DMS79 (cell line): ENCODE measurements at regions not wholly inside any gene's neighbourhood (a gene's known extent, or its start where the extent isn't known, plus 50 kb on each side); places are given as distances from the start of the nearest gene placed in this dataset.
"Not testable (repeated sequence)": the region's sequence is repeated elsewhere in the genome, so short reads cannot be mapped to it uniquely, and the experiment has no call there.

Experiments
- DNase-seq: peaks from one replicate; lab custom pipeline; 2025; lab: John Stamatoyannopoulos, UW

- DNase-seq = peak; percentile 68
Observed at GRCh38 chr17:30731210-30732132, 93.0 kb downstream of the CRLF3 start.

DNA sequence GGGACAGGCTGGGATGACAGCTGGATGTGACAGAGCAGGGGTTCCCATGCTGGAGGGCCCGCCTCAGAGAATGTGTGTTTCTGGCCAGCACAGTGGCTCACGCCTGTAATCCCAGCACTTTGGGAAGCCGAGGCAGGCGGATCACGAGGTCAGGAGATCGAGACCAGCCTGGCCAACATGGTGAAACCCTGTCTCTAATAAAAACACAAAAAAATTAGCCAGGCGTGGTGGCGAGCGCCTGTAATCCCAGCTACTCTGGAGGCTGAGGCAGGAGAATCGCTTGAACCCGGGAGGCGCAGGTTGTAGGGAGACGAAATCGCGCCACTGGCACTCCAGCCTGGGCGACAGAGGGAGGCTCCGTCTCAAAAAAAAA lies 93.7 kb downstream of the CRLF3 start:
- not testable (repeated sequence) for DNase-seq

DNA sequence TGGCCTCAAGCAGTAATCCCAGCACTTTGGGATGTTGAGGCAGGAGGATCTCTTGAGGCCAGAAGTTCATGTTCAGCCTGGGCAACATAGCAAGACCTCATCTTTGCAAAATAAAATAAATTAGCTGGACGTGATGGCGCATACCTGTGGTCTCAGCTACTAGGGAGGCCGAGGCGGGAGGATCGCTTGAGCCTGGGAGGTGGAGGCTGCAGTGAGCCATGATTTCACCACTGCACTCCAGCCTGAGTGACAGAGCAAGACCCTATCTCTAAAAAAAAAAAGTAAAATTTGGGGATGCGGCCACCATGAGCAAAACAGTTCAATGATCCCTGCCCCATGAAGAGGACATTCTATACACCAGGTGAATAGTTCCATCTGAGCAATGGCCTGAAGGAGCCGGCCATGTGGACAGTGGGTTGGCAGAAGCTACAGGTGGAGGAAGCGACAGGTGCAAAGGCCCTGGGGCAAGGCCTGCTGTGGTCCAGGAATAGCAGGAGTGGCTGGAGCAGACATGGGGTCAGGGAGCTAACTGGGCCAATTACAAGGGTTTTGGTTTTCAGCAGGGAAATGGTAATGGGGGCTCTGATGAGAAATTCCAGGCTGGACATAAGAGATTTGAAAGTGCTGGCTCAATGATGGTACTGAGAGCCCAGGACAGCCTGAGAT lies 94.2 kb downstream of the CRLF3 start:
- DNase-seq = not testable (repeated sequence)

GRCh38 chr17:30729471-30730170 lies 94.9 kb downstream of the CRLF3 start:
- not testable (repeated sequence) for DNase-seq

DNA sequence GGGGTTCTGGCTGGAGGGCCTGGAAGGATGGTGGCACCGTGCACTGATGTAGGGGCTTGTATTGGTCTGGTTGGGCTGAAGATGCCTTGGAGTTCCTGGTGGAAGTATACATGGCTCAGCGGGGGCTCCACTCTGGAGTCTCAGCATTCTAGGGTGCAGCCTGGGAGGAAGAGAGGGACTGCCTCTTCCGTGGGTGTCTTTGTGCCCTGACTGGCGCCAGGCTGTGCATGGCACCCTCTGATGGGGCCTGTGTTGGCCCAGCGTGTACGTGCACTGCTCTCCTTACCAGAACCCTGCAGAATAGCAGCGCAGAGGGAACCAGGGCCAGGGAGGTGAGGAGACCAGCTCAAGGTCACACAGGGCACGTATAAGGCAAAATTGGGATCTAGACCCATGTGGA lies 97.0 kb downstream of the CRLF3 start:
- not testable (repeated sequence) for DNase-seq

DNA sequence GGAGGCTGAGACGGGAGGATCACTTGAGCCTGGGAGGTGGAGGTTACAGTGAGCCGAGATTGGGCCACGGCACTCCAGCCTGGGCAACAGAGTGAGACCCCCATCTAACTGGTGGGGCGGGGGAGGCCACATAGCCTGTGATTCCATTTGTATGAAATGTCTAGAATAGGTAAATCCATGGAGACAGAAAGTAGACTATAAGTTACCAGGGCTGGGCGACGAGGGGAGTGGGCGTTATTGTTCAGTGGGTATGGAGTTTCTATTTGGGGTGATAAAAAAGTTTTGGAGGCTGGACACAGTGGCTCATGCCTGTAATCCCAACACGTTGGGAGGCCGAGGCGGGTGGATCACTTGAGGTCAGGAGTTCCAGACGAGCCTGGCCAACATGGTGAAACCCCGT lies 97.8 kb downstream of the CRLF3 start:
- DNase-seq = not testable (repeated sequence)

GRCh38 chr17:30726310-30726709 lies 98.2 kb downstream of the CRLF3 start:
- not testable (repeated sequence) for DNase-seq

GRCh38 chr17:30724034-30724650 lies 100.3 kb downstream of the CRLF3 start:
- DNase-seq = not testable (repeated sequence)

DNA sequence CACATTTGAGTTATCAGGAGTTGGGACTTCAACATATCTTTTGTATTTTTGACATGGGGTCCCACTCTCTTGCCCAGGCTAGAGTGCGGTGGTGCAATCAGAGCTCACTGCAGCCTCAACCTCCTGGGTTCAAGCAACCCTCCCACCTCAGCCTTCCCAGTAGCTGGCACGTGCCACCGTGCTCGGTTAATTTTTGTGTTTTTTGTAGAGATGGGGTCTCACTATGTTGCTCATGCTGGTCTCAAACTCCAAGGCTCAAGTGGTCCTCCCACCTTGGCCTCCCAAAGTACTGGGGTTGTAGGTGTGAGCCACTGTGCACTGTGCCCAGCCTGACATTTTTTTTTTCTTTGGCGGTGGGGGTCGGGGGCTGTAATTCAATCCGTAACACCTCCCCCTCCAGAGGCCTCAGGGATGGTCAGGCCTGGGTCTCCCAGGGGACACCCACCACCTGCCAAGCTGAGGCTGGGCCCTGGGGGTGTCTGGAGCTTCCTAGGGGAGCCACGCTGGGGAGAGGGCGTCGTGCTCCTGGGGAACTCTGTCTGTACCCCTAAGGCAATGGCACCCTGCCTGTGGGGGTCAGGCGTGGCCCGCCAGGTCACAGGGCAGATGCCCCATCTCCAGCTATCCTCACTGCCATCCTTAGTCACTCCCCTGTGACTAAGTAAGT lies 102.2 kb downstream of the CRLF3 start:
- not testable (repeated sequence) for DNase-seq

GRCh38 chr17:30720971-30721370 lies 103.5 kb downstream of the CRLF3 start:
- not testable (repeated sequence) for DNase-seq

- no peak for DNase-seq
Observed at GRCh38 chr17:30720013-30720471, 104.5 kb downstream of the CRLF3 start.

DNA sequence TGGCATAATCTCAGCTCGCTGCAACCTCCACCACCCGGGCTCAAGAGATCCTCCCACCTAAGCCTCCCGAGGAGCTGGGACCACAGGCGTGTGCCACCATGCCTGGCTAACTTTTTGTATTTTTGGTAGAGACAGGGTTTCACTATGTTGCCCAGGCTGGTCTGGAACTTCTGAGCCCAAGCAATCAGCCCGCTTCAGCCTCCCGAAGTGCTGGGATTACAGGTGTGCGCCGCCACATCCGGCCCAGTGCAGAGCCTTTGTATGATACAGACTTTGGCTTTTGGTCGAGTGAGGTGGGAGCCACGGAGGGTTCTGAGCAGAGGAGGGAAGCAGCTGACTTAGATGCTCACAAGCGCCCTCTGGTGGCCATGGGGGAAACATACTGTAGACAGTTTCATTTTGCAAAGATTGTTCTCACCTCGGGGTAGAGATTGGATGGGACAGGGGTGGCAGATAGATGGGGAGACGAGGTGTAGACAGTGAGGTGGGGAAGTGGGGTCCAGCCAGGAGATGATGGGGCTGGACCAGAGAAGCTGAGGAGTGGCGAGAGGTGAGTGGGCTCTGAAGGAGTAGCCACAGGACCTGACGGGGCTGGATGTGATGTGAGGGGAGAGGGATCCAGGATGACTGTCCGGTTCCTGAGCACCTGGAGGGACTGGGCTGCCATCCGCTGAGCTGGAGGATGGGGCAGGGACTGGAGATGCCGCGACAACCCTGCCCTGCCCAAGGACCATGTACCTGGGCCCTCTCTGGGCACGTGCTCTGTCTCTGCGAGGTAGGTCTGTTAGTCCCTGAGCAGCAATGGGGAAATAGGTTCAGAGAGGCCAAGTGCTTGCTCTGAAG lies 105.1 kb downstream of the CRLF3 start:
- not testable (repeated sequence) for DNase-seq

- DNase-seq = not testable (repeated sequence)
Observed at GRCh38 chr17:30718691-30719090, 105.8 kb downstream of the CRLF3 start.

- DNase-seq = not testable (repeated sequence)
Observed at GRCh38 chr17:30718099-30718447, 106.4 kb downstream of the CRLF3 start.

DNA sequence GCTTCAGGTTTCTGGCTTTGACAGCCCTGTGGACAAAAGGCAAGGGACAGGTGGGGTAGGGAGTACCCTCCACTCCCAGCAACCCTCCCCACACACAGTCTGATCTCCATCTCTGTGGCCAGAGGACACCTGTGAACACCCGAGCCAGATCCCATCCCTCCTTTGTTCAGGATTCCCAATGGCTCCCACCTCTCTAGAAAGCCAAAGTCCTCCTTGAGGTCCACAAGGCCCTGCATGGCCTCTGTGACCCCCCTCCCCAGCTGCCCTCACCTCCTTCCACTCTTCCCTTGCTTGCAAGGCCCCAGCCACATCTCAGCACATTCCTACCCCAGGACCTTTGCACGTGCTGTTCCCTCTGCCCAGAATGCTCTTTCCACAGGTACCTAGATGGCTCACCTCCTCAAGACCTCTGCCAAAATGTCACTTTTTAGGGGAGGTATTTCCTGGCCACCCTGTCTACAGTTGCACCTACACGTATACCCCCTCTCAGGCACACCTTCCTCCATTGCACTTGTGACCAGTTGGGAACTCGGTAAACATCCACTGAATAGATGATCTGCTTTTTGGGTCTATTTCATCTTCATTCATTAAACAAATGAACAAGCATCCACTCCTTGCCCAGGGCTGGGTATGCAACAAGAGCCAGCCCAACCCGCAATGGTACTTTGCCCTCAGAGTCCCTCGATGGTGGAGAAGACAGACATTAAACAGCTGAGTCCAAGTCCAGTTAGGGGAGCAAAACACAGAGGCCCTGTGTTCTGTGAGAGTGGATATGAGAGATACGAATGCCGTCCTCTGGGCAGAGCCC lies 107.0 kb downstream of the CRLF3 start:
- no peak for DNase-seq

- DNase-seq = no peak
Observed at GRCh38 chr17:30716461-30717290, 107.8 kb downstream of the CRLF3 start.

DNA sequence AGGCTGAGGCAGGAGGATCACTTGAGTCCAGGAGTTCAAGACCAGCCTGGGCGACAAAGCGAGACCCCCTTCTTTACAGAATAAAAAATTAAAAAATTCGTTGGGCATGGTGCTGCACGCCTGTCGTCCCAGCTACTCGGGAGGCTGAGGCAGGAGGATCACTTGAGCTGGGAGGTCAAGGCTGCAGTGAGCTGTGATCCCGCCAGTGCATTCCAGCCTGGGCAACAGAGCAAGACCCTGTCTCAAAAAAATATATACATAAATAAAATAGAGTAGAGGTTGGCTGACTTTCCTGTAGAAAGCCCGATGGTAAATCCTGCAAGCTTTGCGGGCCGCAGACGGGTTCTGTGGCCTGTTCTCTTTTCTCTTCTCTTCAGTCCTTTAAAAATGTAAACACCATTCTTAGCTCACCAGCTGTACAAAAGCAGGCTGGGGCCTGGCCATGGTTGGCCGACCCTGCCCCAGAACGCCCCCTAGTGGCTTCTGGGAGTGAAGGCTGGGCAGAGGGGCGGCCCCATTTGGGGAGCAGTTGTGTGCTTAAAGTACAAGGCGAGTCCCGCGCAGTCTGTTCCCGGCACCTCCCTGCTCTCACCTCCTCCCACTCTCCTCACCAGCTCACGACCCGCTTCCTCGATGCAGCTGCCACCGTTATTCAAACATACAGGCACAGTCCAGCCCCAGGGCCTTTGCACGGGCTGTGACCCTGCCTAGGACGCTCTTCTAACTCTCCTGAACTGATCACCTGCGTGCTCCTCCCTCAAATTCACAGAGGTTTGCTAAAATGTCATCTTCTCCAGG lies 109.5 kb downstream of the CRLF3 start:
- DNase-seq = not testable (repeated sequence)

- DNase-seq = not testable (repeated sequence)
Observed at GRCh38 chr17:30713805-30714204, 110.7 kb downstream of the CRLF3 start.
